Umbilical cord (tissue), 1 donor: ENCODE measurements at regions not wholly inside any gene's neighbourhood (a gene's known extent, or its start where the extent isn't known, plus 50 kb on each side); places are given as distances from the start of the nearest gene placed in this dataset.
"Not testable (repeated sequence)": the region's sequence is repeated elsewhere in the genome, so short reads cannot be mapped to it uniquely, and the experiment has no call there.

Source experiments
- DNase-seq: peaks from one replicate; pipeline ENCODE4 v3.0.0-alpha.2; 2015; ENCODE audit warnings: low spot score

DNA sequence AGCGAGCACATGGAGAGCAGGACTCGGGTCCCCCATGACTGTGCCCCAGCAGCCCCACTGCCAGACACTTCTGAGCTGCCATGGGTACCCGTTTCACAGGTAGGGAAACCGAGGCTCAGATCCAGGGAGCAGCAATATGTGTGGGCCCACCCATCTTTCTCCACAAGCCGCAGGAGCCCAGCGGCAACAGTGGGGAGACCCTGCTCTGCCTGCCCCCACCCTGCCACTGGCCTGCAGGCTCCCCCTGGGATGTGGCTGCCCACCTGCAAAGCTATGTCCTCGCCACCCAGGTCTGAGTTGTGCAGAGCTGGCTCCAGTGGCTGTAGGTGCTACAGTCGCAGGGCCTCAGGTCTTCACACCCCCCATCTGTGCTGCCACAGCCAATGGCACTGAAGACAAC, 50.6 kb upstream of the C1QTNF9B start:
- no peak for DNase-seq

DNA sequence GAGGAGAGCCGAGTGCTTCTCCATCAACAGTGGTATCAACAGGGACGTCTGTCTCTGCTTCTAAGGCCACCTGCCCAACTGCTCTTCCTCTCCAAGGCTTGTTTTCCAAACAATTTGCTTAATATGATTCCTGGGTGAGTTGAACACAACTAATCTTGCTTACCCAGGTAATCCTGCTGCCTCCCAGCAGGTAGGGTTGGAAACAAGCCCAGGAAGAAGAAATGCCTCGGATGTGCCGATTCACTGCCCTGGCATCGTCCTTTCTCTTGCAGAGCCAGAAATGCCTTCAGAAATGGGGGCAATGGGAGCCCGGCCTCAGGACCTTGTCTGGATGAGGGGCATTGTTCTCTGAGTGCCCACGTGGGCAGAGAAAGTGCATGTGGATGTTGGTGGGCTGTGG, 51.9 kb upstream of the C1QTNF9B start:
- DNase-seq = no peak

DNA sequence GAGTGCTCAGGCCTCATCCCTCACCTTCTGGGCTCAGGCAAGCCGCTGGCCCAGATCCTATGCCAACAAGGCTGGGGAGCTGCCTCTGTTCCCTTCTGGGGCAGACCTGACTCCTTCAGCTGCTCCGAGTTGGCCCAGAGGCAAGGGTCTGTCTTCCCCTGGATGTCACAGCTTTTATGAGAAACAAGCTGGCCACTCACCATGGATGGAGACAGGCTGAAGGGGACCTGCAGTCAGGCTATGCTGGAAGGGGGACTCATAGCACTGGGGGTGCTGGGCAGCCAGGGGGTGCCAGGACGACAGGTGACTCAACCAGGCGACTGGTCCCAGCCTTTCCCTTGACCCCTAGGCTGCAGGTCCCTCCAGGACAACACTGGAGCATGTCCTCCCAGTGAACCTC, 52.4 kb upstream of the C1QTNF9B start:
- DNase-seq = no peak

DNA sequence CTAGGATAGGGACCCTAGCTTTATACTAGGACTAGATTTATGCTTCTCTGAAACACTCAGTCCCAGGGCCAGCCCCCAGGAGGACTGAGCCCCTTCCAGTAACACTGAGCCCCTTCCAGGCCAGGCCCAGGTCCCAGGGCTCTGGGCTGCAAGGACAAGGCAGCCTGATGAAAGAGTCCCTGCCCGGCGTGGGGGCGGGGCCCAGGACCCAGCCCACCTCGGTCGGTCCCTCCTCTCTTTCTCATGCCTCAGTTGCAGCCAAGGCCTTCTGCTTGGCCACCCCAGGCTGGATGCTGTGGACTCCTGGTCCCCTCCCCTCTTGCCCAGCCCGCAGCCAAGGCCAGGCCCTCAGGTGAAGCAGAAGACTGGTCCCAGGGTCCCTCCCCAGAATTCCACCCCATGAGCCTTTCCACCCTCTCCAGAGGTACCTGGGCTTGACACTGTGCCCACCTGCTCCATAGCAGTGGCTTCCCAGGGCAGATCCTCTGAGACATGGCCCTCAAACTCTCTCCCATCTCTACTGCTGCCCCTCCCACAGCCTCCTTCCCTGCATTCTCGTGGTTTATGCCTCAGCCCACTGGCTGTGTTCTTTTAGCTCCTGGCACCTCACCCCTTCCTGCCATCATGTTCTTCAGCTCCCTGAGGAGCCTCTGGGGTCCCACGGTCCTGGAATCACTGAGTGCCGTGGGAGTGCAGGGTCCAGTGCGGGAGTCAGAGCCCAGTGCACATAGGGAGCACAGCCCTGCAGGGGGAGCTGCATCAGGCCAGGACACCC, 53.6 kb upstream of the C1QTNF9B start:
- DNase-seq = no peak

DNA sequence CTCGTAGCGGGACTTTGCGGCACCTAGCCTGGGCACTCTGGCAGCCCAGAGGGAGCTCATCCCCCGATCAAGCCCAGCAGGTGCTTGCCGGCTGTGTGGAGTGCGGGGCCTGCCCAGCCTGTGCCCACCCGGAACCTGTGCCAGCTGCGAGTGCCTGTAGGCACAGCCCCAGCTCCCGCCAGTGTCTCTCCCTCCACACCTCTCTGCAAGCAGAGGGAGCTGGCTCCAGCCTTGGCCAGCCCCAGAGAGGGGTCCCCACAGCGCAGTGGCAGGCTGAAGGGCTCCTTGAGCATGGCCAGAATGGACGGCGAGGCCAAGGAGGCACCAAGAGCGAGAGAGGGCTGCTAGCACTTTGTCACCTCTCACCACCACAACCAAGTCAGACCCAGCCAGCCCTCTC, 55.5 kb upstream of the C1QTNF9B start:
- no peak for DNase-seq

DNA sequence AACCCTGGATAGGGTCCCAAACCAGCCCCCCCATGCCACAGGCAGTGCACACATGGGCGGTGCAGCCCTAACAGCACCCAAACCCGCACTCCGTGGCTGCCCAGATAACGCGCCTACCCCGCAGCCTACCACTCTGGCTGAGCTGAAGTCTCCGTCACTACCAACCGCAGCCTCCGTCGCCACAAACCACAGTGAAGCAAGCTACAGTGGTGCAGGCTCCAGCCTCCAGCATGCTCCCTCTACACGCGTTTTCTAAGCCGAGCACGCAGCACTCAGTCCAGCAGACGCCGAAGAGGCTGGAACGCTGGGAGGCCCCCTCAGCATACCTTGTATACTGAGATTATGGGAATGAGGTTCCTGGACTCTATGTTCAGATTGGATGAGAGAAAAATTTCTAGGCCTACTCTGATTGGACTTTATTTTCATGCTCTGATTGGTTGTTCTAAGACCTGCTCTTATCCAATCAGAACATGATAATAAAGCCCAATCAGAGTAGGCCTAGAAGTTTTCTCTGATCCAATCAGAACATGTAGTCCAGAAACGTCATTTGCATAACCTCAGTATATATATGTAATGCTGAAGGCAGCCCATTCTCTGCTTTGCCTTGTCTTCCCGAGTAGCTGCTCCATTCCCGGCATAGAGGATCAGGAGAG, 56.7 kb upstream of the C1QTNF9B start:
- no peak for DNase-seq

DNA sequence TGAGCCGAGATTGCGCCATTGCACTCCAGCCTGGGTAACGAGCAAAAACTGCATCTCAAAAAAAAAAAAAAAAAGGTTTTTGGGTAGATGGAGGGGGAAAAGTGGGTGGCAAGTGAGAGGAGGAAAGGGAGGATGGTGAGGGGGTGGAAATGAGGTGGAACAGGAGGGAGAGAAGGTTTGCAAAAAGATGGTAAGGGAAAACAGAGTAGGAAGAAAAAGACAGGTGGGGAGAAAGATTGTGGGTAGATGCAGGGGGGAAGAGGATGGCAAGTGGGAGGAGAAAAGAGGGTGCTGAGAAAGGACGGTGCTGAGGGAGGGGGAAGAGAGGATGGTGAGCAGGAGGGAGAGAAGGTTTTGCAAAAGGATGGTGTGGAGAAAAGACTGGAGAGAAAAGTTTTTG, 57.8 kb upstream of the C1QTNF9B start:
- no peak for DNase-seq

DNA sequence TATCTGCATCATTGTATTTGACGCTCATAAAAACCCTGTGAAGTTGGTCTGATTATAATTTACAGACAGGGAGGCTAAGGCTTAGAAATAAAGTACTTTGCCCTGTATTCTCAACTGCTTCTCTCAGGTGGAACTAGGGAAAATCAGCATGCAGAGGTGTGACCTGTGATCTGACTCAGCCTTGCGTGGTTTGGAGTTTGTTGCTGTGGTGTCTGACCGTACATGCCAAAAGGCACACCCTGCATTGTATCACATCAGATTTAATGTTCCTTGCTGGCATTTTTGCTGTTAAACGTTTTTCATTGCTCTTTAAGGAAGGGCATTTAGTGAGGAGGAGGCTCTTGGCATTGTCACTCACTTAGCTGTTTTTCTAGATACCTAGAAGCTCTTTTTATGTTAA, 58.8 kb upstream of the C1QTNF9B start:
- no peak for DNase-seq

DNA sequence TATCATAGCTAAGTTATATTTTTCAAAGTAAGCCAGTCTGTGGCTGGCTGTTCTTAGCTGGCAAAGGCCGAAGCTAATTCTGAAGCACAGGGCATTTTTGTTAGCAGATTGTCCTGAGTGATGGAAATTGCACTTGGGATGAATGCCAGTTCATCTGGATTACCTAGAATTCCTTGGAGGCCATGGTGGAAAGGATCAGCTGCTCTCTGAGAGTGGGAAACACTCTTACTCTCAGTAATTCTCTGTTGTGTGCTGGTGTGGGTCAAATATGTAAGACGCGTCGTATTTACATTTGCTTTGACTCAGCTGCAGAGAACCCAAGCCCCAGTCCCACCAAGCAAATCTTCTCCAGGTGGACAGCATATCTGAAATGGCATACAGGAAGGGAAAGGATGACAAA, 60.7 kb upstream of the C1QTNF9B start:
- peak; percentile 33 for DNase-seq

DNA sequence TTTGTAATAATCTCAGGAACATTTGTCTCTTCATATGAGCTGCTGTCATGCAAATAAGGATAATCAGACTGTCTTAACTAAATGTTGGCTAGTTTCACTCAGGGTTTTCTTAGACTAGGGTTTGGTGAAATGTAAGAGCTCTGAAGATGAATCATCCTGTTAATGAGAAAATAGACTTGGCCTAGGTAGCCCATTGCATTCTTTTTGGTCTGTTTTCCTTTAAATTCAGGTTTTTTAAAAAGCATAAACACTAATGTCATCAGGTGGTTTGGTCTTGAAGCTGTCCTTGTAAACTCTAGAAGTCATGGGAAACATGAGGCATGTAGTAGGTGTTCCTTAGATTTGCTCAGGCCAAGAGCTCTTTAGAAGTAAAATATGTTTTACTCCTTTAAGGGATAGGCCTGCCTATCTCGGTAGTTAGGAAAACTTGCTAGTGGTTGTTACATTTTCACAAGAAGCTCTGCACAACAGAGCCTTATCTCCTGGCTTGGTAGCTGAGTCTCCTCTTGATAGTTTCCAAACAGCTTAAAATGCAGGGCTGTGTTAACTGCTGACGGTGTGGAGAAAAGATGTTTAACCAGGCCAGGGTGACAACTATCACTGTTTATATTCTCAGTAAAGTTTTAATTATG, 62.0 kb upstream of the C1QTNF9B start:
- peak; percentile 70 for DNase-seq

DNA sequence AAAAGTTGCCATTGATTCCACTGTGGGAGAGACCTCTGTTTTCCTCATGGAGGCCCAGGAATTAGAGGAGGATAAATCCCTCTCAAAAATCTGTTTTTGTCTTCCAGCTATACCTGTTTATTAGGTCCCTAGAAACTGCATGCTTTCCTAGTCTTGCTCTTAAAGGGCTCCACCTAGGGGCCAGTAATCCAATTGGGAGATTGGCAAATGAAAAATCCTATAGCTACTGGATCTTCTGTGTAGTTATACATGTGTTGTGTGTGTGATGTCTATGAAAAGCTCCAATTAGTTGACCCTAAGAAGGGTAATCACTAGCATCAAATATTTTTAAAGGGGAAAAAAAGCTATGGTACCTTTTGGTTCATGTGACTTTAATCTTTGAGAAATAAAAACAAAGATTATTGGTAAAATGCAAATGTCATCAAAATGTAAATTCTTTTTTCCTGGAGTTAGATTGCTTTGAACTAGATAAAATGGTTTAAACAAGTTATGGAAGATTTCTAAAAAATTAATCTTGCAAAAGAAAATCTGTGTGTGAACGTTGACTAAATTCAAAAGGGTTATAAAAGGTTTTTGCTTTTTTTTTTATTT, 63.4 kb upstream of the C1QTNF9B start:
- peak; percentile 34 for DNase-seq

DNA sequence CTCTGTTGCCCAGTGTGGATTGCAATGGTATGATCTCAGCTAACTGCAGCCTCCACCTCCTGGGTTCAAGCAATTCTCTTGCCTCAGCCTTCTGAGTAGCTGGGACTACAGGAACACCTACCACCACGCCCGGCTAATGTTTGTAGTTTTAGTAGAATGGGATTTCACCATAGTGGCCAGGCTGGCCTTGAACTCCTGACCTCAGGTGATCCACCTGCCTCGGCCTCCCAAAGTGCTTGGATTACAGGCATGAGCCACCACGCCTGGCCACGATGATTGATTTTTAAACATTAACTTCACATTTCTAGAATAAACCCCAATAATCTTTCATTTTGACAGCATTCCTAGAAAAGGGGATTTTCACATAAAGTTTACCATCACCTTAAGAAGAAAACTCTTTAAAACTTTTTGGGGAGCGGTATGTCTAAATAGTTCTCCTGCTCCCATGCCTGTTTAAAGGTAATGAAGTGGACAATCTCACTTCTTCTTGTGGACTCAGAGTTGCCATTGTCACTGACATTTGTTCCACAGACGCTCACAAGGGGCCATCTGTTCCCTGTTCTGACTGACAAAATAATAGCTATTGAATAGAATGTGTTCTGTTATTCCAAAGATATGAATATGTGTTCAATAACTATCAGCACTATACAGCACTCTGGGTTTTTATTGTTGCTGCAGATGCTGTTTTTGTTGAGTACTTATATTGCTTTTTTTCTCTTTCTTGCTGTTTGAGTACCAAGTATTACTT, 66.1 kb upstream of the C1QTNF9B start:
- DNase-seq = no peak

DNA sequence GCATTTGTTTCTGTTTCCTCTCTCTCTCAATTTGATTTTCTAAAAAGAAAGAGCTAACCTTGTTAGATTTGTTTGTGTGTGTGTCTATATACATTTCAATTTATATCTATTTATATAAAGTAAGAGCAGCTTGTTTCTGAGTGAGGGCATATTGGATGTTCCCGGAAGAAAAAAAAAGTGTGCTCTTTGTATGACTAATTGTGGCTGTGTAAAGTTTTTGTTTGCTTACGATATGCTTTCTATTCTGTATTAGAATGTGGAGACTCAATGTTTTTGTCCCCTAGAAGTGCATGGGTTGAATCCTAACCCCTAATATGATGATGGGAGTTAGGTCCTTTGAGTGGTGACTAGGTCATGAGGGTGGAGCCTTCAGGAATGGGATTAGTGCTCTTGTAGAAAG, 66.6 kb upstream of the C1QTNF9B start:
- no peak for DNase-seq

DNA sequence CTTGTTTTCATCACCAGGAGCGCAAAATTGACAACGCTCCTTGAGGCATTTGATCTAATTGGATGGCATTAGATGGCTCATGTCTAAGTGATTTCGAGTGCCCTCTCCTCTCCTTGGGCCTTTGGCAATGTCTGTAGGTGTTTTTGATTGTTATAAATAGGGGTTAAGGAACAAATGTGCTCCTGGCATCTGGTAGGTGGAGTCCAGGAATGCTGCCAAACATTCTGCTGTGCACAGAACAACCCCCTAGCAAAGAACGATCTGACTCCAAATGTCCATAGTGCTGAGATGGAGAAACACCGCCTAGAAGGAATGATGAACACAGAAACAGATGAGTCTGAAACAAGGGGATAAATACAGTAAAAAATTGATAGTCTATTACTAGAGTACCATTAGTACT, 68.0 kb upstream of the C1QTNF9B start:
- DNase-seq = peak; percentile 24

DNA sequence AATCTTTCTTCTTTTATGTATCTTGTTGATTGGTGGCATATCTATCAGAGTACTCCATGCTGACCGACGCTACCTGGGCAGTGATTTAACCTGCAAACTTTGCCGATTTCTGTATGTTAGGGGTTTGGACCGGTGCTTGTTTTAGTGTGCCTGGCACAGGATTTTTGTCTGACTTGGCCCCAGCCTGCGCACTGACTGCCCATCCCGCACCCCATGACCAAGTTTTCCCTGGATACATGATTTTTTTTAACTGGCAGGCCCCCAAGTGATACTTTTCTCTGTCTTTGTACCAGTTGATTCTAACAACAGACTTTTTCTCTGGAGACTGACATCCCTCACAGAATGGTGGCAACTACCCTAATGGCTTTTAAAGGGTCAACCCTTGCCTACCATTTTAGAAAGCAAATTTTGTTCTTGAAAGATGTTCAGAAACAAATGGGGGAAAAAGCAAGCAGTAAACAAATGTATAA, 69.0 kb upstream of the C1QTNF9B start:
- DNase-seq = no peak

DNA sequence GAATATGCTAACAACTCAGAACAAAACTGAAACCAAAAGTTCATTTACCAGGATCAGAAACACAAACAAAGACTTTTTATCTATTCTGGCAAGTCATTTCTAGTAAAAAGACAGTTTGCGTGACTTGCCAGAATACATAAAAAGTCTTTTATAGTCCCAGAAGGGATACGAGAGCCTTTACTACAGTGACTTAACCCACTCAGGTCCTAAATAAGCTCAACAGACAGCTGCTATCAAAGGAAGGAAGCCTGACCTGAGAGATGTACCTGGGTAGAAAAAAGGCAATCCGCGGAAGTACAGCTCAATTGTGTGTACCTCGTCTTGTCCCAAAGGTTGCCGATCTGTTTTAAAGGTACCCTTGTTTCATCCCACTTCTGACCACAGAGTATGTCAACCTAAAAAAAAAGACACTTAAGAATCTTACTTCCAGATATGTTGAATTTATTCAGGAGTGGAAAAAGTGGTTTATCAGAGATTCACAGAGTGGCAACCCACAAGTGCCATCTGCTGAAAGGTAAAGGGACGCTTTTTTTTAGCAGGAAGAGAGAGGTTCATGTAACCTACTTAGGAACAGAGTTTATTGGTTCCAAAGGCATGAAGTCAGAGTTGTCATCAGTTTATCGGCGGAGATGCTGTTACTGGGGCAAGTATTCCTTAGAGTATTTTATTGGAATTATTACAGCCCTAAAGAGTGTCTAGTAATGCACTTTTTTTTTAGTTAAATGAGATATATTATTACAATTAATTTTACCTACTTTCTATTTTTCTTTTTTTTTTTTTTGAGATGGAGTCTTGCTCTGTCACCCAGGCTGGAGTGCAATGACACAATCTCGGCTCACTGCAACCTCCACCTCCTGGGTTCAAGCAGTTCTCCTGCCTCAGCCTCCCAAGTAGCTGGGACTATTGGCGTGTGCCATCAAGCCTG, 69.7 kb upstream of the C1QTNF9B start:
- peak; percentile 47 for DNase-seq

DNA sequence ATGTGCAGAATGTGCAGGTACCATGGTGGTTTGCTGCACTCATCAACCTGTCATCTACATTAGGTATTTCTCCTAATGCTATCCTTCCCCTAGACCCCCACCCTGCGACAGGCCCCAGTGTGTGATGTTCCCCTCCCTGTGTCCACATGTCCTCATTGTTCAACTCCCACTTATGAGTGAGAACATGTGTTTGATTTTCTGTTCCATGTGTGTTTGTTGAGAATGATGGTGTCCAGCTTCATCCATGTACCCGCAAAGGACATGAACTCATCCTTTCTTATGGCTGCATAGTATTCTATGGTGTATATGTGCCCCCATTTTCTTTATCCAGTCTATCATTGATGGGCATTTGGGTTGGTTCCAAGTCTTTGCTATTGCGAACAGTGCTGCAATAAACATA, 70.5 kb upstream of the C1QTNF9B start:
- DNase-seq = not testable (repeated sequence)

DNA sequence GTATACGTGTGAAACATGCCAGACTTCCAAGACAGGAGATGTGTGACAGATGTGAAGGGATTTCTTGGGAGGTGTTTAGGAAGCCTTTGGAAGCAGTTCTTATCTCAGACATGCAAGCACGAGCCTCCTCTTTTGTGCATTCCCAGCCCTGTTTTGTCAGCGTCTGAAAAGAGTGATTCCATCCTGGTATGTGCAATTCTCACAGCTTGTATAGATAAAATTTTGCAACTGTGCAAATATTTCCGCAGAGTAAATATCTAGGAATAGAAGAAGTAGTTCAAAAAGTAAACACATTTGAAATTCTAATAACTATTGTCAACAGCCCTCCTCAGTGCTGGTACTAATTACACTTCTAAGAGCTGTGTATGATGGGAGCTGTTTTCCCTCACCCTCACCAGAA, 72.3 kb upstream of the C1QTNF9B start:
- DNase-seq = peak; percentile 91

DNA sequence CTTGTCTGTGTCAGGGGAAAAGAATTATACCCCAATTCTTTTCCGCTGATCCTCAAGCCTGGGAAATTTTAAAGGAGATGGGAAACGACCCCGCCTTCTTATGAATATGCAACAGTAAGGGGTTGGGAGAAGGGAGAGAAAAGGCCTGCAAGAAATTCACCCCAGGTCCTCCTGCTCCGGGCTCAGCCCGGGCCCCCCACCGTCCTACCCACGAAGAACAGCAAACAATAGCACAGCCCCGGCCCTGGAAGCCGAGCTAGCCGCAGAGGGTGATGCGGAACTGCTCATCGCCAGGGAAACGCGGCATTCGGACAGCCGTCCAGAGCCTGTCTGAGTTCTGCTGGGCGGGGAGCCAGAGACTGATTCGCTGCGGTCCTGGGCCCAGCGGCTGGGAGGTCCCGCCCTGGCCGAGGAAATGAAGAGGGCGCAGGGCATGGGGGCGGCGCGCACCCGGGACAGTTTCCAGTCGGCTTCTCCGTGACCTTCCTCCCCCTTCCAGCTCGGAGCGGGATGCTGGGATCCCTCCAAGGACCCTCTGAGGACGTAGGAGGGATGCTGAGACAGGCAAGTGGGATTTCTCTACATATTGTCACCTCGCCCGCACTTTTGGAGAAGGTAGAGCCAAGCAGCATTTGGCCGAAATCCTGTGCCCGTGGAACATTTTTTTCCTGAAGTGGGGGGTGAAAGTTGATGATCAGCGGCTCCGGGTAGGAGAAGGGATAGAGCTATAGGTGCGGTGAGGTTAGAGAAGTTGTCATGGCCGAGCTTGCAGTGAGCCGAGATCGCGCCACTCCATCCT, 82.3 kb upstream of the C1QTNF9B start:
- DNase-seq = peak; percentile 93

DNA sequence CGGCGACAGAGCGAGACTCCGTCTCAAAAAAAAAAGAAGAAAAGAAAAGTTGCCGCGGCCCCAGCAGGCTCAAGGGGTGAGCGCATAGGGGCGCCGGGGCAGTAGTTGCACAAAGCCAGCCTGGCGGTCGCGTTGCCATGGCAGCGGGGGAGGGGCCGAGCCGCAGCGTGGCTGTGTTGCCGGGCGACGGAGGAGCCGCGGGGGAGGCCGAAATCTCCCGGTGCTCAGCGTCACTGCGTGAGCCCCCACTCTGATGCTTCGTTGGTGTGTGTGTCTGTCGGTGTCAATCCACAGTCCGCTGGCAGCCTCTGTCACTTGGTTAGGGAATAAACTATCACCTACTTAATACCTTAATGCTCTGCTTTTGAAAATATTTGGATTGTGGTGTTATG, 82.9 kb upstream of the C1QTNF9B start:
- peak; percentile 88 for DNase-seq
